HG03457 (cell line): ENCODE measurements at regions not wholly inside any gene's neighbourhood (a gene's known extent, or its start where the extent isn't known, plus 50 kb on each side); places are given as distances from the start of the nearest gene placed in this dataset.

ENCODE experiments used
- ATAC-seq: cut with Tn5 transposase; IDR thresholded peaks from one replicate; pipeline ENCODE4 v1.9.1; 2021; ENCODE audit warnings: moderate number of reproducible peaks; ENCODE audit not compliant: unreplicated experiment

GRCh38 chr1:82848043-82848442, 1047.3 kb downstream of the ADGRL2 start:
- ATAC-seq, result no peak

- ATAC-seq, result no peak
These were observed 1045.1 kb downstream of the ADGRL2 start for GRCh38 chr1:82845866-82846265.

GRCh38 chr1:82844911-82845827, 1044.4 kb downstream of the ADGRL2 start:
- ATAC-seq, result no peak

GRCh38 chr1:82844447-82844846, 1043.7 kb downstream of the ADGRL2 start:
- no peak for ATAC-seq

- ATAC-seq, result no peak
These were observed 1043.1 kb downstream of the ADGRL2 start for GRCh38 chr1:82843876-82844275.

- ATAC-seq, result no peak
These were observed 1039.5 kb downstream of the ADGRL2 start for GRCh38 chr1:82840192-82840591.

GRCh38 chr1:82837766-82838465, 1037.2 kb downstream of the ADGRL2 start:
- ATAC-seq, result no peak

- no peak for ATAC-seq
These were observed 1036.4 kb downstream of the ADGRL2 start for GRCh38 chr1:82836973-82837680.

- ATAC-seq, result no peak
These were observed 1035.7 kb downstream of the ADGRL2 start for GRCh38 chr1:82836213-82836972.

- ATAC-seq, result no peak
These were observed 1030.1 kb downstream of the ADGRL2 start for GRCh38 chr1:82830690-82831380.

- no peak for ATAC-seq
These were observed 1028.8 kb downstream of the ADGRL2 start for GRCh38 chr1:82829527-82829926.

GRCh38 chr1:82823876-82824275, 1023.1 kb downstream of the ADGRL2 start:
- no peak for ATAC-seq

- no peak for ATAC-seq
These were observed 1020.1 kb downstream of the ADGRL2 start for GRCh38 chr1:82820816-82821215.

GRCh38 chr1:82819234-82819633, 1018.5 kb downstream of the ADGRL2 start:
- no peak for ATAC-seq

- no peak for ATAC-seq
These were observed 1017.9 kb downstream of the ADGRL2 start for GRCh38 chr1:82818586-82818985.

- no peak for ATAC-seq
These were observed 1012.7 kb downstream of the ADGRL2 start for GRCh38 chr1:82813386-82813785.

- ATAC-seq, result no peak
These were observed 1009.9 kb downstream of the ADGRL2 start for GRCh38 chr1:82810601-82811000.

GRCh38 chr1:82807563-82807962, 1006.8 kb downstream of the ADGRL2 start:
- no peak for ATAC-seq

GRCh38 chr1:82806133-82806532, 1005.4 kb downstream of the ADGRL2 start:
- no peak for ATAC-seq

- no peak for ATAC-seq
These were observed 1000.4 kb downstream of the ADGRL2 start for GRCh38 chr1:82801176-82801575.
